K562 (cell line): ENCODE measurements at regions not wholly inside any gene's neighbourhood (a gene's known extent, or its start where the extent isn't known, plus 50 kb on each side); places are given as distances from the start of the nearest gene placed in this dataset.
A peak's percentile ranks its signal among the peaks of the same experiment; 100 is the strongest.

ENCODE experiments used
- GABPB1 ChIP-seq: sonication (generic); formaldehyde crosslinking; IDR thresholded peaks from 2 replicates; pipeline ENCODE4 v1.8.0; 2022; ENCODE audit warnings: mild to moderate bottlenecking, missing genetic modification reagents
- NR2F6 ChIP-seq: fragments of 450-650 bp; formaldehyde crosslinking; IDR thresholded peaks from 2 replicates; pipeline ENCODE4 v1.4.0; 2020; ENCODE audit warnings: mild to moderate bottlenecking
- REST ChIP-seq, 2 experiments: fragments of 450-650 bp; formaldehyde crosslinking in 1 of 2; IDR thresholded peaks; 2 replicates each; pipeline versions ENCODE4 v1.4.0 to v1.6.1; 2014 to 2020; ENCODE audit warnings: mild to moderate bottlenecking in 2 of 2, borderline replicate concordance in 1 of 2, low read depth in 1 of 2
- ZNF197 ChIP-seq: fragments of 200-800 bp; sonication (Bioruptor generic); IDR thresholded peaks from 2 replicates; pipeline ENCODE4 v1.6.1; 2016; ENCODE audit warnings: low read depth, missing genetic modification characterization, missing compliant biosample characterization
- ZNF512 ChIP-seq: IDR thresholded peaks from 2 replicates; pipeline ENCODE4 v1.6.1; 2016; ENCODE audit warnings: missing genetic modification characterization, missing compliant biosample characterization

DNA sequence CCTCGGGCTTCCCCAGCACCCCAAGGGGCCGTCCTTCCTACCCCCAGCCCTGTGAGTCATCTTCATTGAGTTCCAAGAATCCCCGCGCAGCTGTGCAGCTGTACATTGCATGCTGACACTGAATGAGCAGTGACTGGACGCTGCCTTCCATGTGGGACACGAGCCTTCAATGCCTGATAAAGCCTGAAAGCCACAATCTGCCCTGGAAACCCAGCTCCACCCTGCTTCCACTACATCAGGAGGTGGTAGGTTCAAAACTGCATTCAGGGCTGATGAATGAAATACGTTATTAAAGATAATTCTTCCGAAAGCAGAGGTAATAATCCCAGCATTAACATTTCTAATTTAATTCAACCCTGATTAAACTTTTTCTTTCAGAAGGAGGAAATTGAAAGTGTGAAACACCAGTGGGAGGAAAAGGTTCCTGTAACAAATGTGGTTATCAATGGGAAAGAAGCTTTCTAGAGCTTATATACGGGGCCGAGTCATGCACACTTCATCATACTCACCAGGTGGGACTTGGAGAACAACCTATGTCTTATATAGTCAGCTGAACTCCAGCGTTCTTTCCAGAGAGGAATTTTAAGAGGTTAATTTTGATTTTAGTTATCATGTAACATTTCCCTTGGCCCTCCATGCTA lies 360.1 kb downstream of the LPIN1 start (continued):
- TF ChIP-seq REST (IDR thresholded peaks at IDR 0.05; ENCODE audit: borderline replicate concordance) (peak; percentile 50; the same call in 1 of the 2 replicates), REST (CRISPR knock-in tag; IDR thresholded peaks at IDR 0.05; ENCODE audit: low read depth) (no peak), NR2F6 (CRISPR knock-in tag) (no peak), GABPB1 (CRISPR knock-in tag) (no peak), ZNF512 (tag) (no peak), ZNF197 (CRISPR knock-in tag) (no peak)
